HCT116 (cell line): ENCODE measurements at regions not wholly inside any gene's neighbourhood (a gene's known extent, or its start where the extent isn't known, plus 50 kb on each side); places are given as distances from the start of the nearest gene placed in this dataset.

Experiments used
- ATAC-seq: fragments of 200-7000 bp; cut with Tn5 transposase; 2 replicates; pipeline ENCODE4 v1.9.1; 2020; ENCODE audit warnings: mild to moderate bottlenecking, moderate library complexity
- BruUV-seq: library from RNA; stranded (reverse); fragments of 400-500 nt; replicated peaks from 2 replicates; lab custom pipeline; 2021; lab: Mats Ljungman, UMichigan
- CTCF ChIA-PET: fragments of 300-600 bp; sonication (Branson Sonifier 250); formaldehyde crosslinking; loops from one replicate; lab custom pipeline; 2021; ENCODE audit warnings: antibody characterized with exemption; lab: Charles Lee
- POLR2A ChIA-PET: fragments of 300-600, 350-600 bp; sonication (Branson Sonifier 250); formaldehyde crosslinking; loops from one replicate; lab custom pipeline; 2021; ENCODE audit warnings: antibody characterized with exemption; lab: Charles Lee
- RAD21 ChIA-PET, 2 experiments: fragments of 300-600 bp; sonication (Branson Sonifier 250); formaldehyde crosslinking; loops; one replicate each; lab custom pipeline; 2023; ENCODE audit warnings: low total read pairs in 2 of 2; ENCODE audit not compliant: uncharacterized antibody in 2 of 2, unreplicated experiment in 2 of 2, low non-redundant PET in 1 of 2; lab: Charles Lee
- DNase-seq: peaks from one replicate; pipeline ENCODE4 v3.0.0-alpha.2; 2010; ENCODE audit warnings: low read depth, low spot score
- H2AFZ ChIP-seq: fragments of 200-600 bp; shearing (Covaris generic), sonication (generic); 2 replicates; pipeline ENCODE4 v1.6.1; 2017; ENCODE audit warnings: low read depth, mixed run types, mixed read lengths, antibody characterized with exemption, low read length; ENCODE audit not compliant: poor library complexity, severe bottlenecking
- H3K27ac ChIP-seq: 2 replicates; pipeline ENCODE4 v1.5.1; 2012; ENCODE audit warnings: low read depth, low read length
- H3K27me3 ChIP-seq: fragments of 200-600 bp; sonication (generic); 2 replicates; pipeline ENCODE4 v1.6.1; 2016; ENCODE audit warnings: mixed run types, low read length, mixed read lengths; ENCODE audit not compliant: insufficient read depth
- H3K36me3 ChIP-seq, 2 experiments: fragments of 200-500 bp in 1 of 2; fragments of 200-600 bp in 1 of 2; sonication (Bioruptor generic) in 1 of 2; sonication (generic) in 1 of 2; 2 replicates each; pipeline versions ENCODE4 v1.5.1 to v1.6.1; 2014 to 2016; ENCODE audit warnings: low read length in 2 of 2, inconsistent platforms in 1 of 2, mixed read lengths in 1 of 2, mixed run types in 1 of 2; ENCODE audit not compliant: insufficient read depth in 2 of 2, control insufficient read depth in 1 of 2
- H3K4me1 ChIP-seq, 2 experiments: fragments of 200-600 bp in 1 of 2; sonication (generic) in 1 of 2; 2 replicates each; pipeline versions ENCODE4 v1.5.1 to v1.6.1; 2012 to 2017; ENCODE audit warnings: low read length in 2 of 2, inconsistent platforms in 1 of 2, mild to moderate bottlenecking in 1 of 2, mixed read lengths in 1 of 2, mixed run types in 1 of 2, moderate library complexity in 1 of 2; ENCODE audit not compliant: insufficient read depth in 2 of 2, control insufficient read depth in 1 of 2
- H3K4me2 ChIP-seq: fragments of 200-600 bp; sonication (generic); 2 replicates; pipeline ENCODE4 v1.6.1; 2017; ENCODE audit warnings: mixed run types, low read length, mixed read lengths
- H3K4me3 ChIP-seq, 2 experiments: fragments of 200-600 bp in 1 of 2; sonication (generic) in 1 of 2; replicated peaks in 1 of 2; 2 replicates each; pipeline ENCODE4 v1.5.1; 2011 to 2016; ENCODE audit warnings: low read length in 2 of 2, control low read depth in 1 of 2, low read depth in 1 of 2, mild to moderate bottlenecking in 1 of 2, mixed read lengths in 1 of 2, mixed run types in 1 of 2
- H3K79me2 ChIP-seq: fragments of 200-600 bp; sonication (generic); 2 replicates; pipeline ENCODE4 v1.6.1; 2017; ENCODE audit warnings: mild to moderate bottlenecking, mixed run types, low read length, moderate library complexity, mixed read lengths; ENCODE audit not compliant: insufficient read depth
- H3K9ac ChIP-seq: fragments of 200-600 bp; sonication (generic); 2 replicates; pipeline ENCODE4 v1.6.1; 2016; ENCODE audit warnings: low read length, mixed read lengths
- H3K9me2 ChIP-seq: fragments of 200-600 bp; sonication (generic), shearing (Covaris generic); 2 replicates; pipeline ENCODE4 v1.6.1; 2017; ENCODE audit warnings: mixed run types, mild to moderate bottlenecking, moderate library complexity; ENCODE audit not compliant: insufficient read depth
- H3K9me3 ChIP-seq, 2 experiments: fragments of 200-500 bp in 1 of 2; fragments of 200-600 bp in 1 of 2; sonication (Bioruptor generic) in 1 of 2; sonication (generic) in 1 of 2; 2 replicates each; pipeline ENCODE4 v1.6.1; 2014 to 2017; ENCODE audit warnings: low read length in 2 of 2, mixed read lengths in 2 of 2, inconsistent platforms in 1 of 2, low read depth in 1 of 2, mild to moderate bottlenecking in 1 of 2, mixed run types in 1 of 2, moderate library complexity in 1 of 2; ENCODE audit not compliant: control insufficient read depth in 1 of 2, insufficient read depth in 1 of 2
- H4K20me1 ChIP-seq: fragments of 200-600 bp; sonication (generic), shearing (Covaris generic); 2 replicates; pipeline ENCODE4 v1.6.1; 2017; ENCODE audit warnings: mixed run types, mild to moderate bottlenecking, moderate library complexity; ENCODE audit not compliant: insufficient read depth
- CEBPB ChIP-seq: IDR thresholded peaks from 2 replicates; pipeline ENCODE4 v1.6.1; 2012; ENCODE audit warnings: low read depth
- EZH2phosphoT487 ChIP-seq: fragments of 200-600 bp; IDR thresholded peaks from 2 replicates; pipeline ENCODE4 v1.6.1; 2018; ENCODE audit warnings: antibody characterized with exemption, borderline replicate concordance
- POLR2A ChIP-seq: IDR thresholded peaks from 2 replicates; pipeline ENCODE4 v1.7.0; 2011; ENCODE audit warnings: borderline replicate concordance; ENCODE audit not compliant: insufficient read depth, insufficient read length; ENCODE audit errors: extremely low read depth
- POLR2AphosphoS5 ChIP-seq: IDR thresholded peaks from 2 replicates; pipeline ENCODE4 v1.6.1; 2011; ENCODE audit warnings: mild to moderate bottlenecking, low read depth, low read length, moderate library complexity
- REST ChIP-seq: IDR thresholded peaks from 2 replicates; pipeline ENCODE4 v1.6.1; 2012; ENCODE audit warnings: low read depth
- SRF ChIP-seq: IDR thresholded peaks from 2 replicates; pipeline ENCODE4 v1.6.1; 2012; ENCODE audit warnings: low read depth
- TCF7L2 ChIP-seq: IDR thresholded peaks from 2 replicates; pipeline ENCODE4 v1.7.0; 2011; ENCODE audit warnings: borderline replicate concordance, inconsistent platforms; ENCODE audit not compliant: insufficient read depth, insufficient read length; ENCODE audit errors: extremely low read depth
- YY1 ChIP-seq: IDR thresholded peaks from 2 replicates; pipeline ENCODE4 v1.6.1; 2011; ENCODE audit warnings: low read length, low read depth, moderate library complexity, mild to moderate bottlenecking; ENCODE audit not compliant: insufficient replicate concordance; ENCODE audit errors: extremely low read depth
- ZBTB33 ChIP-seq: IDR thresholded peaks from 2 replicates; pipeline ENCODE4 v1.6.1; 2011; ENCODE audit warnings: mild to moderate bottlenecking, low read length, moderate library complexity; ENCODE audit not compliant: insufficient replicate concordance; ENCODE audit errors: extremely low read depth
- ZNF274 ChIP-seq: fragments of 200-500 bp; sonication (Bioruptor generic); IDR thresholded peaks from 2 replicates; pipeline ENCODE4 v1.6.1; 2014; ENCODE audit warnings: mild to moderate bottlenecking, low read depth, low read length, inconsistent platforms
- intact Hi-C: fragments of 100-400 bp; cut with micrococcal nuclease; formaldehyde crosslinking; loops from 2 replicates; pipeline ENCODE4 v1.10.0; 2022

- Histone ChIP-seq H3K9ac (no peak overlapping the region), H3K4me2 (no peak overlapping the region), H3K36me3 (no peaks in the 10 kb centered on the region), H3K9me3 (no peaks in the 10 kb centered on the region), H3K4me1 (no peaks in the 10 kb centered on the region), H3K79me2 (no peaks in the 10 kb centered on the region), H3K27me3 (no peaks in the 10 kb centered on the region), H3K9me2 (no peaks in the 10 kb centered on the region), H3K27ac (no peak overlapping the region), H3K4me3 (no peak overlapping the region), H2AFZ (no peak overlapping the region), H4K20me1 (no peaks in the 10 kb centered on the region)
- RAD21 ChIA-PET: no interaction called here
- POLR2A ChIA-PET: no interaction called here
- no peak for ATAC-seq
- no TSS peak for BruUV-seq
- no peak for DNase-seq
- TF ChIP-seq REST: no peak
- TF ChIP-seq POLR2A: no peak
- no peak for TF ChIP-seq ZNF274
- TF ChIP-seq YY1: no peak
- CTCF ChIA-PET: no interaction called here
- intact Hi-C loops: no loop called here
Observed at GRCh38 chr6:73893696-73894095, 197.7 kb downstream of the CD109 start.

- no peak overlapping the region for H2AFZ ChIP-seq
- intact Hi-C loops: no loop called here
- no peak overlapping the region for H3K4me2 ChIP-seq
- no peaks in the 10 kb centered on the region; the same call in 1 of the 2 replicates for H3K9me2 ChIP-seq
- TF ChIP-seq ZBTB33 (no peak), YY1 (no peak), POLR2AphosphoS5 (no peak), EZH2phosphoT487 (no peak), CEBPB (no peak), TCF7L2 (no peak), SRF (no peak)
- TF ChIP-seq, all 23 proteins: peak for 0
- no peaks in the 10 kb centered on the region for H3K9me3 ChIP-seq
- POLR2A ChIA-PET: no interaction called here
- no peaks in the 10 kb centered on the region for H3K36me3 ChIP-seq
- BruUV-seq: no TSS peak
- no peak for ATAC-seq
- no peaks in the 10 kb centered on the region for H3K79me2 ChIP-seq
- no peak for DNase-seq
- H3K9ac ChIP-seq: no peak overlapping the region
- CTCF ChIA-PET: no interaction called here
- no peaks in the 10 kb centered on the region for H3K4me1 ChIP-seq
- RAD21 ChIA-PET: no interaction called here
- no peak overlapping the region for H3K4me3 ChIP-seq
- H3K27me3 ChIP-seq: no peaks in the 10 kb centered on the region
- H3K27ac ChIP-seq: no peak overlapping the region
- no peaks in the 10 kb centered on the region for H4K20me1 ChIP-seq
Observed at GRCh38 chr6:73888050-73888449, 192.0 kb downstream of the CD109 start.
